Keratinocyte (primary cell): ENCODE measurements at regions not wholly inside any gene's neighbourhood (a gene's known extent, or its start where the extent isn't known, plus 50 kb on each side); places are given as distances from the start of the nearest gene placed in this dataset.

ENCODE experiments used
- DNase-seq: peaks from one replicate; pipeline ENCODE4 v3.0.0-alpha.2; 2011; ENCODE audit warnings: low read depth, missing footprints, low spot score
- FAIRE-seq: peaks from 2 replicates; lab custom pipeline; 2011; peaks lifted over from hg19 to GRCh38; lab: Jason Lieb, UNC
- H2AFZ ChIP-seq: 2 replicates; pipeline ENCODE4 v1.6.0; 2012; ENCODE audit warnings: low read length, control low read depth, inconsistent platforms; ENCODE audit not compliant: control insufficient read depth
- H3K27ac ChIP-seq: 2 replicates; pipeline ENCODE4 v1.5.1; 2011; ENCODE audit warnings: low read length; ENCODE audit not compliant: control insufficient read depth, insufficient read depth
- H3K27me3 ChIP-seq: 3 replicates; pipeline ENCODE4 v1.6.0; 2011; ENCODE audit warnings: low read length; ENCODE audit not compliant: control insufficient read depth, insufficient read depth; ENCODE audit errors: extremely low read depth
- H3K36me3 ChIP-seq, 2 experiments: 2 replicates in 1 of 2; 3 replicates in 1 of 2; pipeline ENCODE4 v1.5.1; 2011; ENCODE audit warnings: low read length in 2 of 2, mild to moderate bottlenecking in 1 of 2; ENCODE audit not compliant: control insufficient read depth in 2 of 2, insufficient read depth in 2 of 2; ENCODE audit errors: extremely low read depth in 1 of 2
- H3K4me1 ChIP-seq: 3 replicates; pipeline ENCODE4 v1.5.1; 2011; ENCODE audit warnings: low read length; ENCODE audit not compliant: control insufficient read depth, insufficient read depth; ENCODE audit errors: extremely low read depth
- H3K4me2 ChIP-seq: 3 replicates; pipeline ENCODE4 v1.6.0; 2011; ENCODE audit warnings: low read depth, low read length; ENCODE audit not compliant: control insufficient read depth, insufficient read depth; ENCODE audit errors: extremely low read depth
- H3K4me3 ChIP-seq, 3 experiments: fragments of 200-600 bp in 1 of 3; sonication (generic) in 1 of 3; 2 replicates in 2 of 3; 3 replicates in 1 of 3; pipeline ENCODE4 v1.5.1; 2011 to 2016; ENCODE audit warnings: low read length in 3 of 3, mild to moderate bottlenecking in 3 of 3, control low read depth in 2 of 3, inconsistent platforms in 1 of 3, low read depth in 1 of 3, mixed read lengths in 1 of 3, mixed run types in 1 of 3, moderate library complexity in 1 of 3; ENCODE audit not compliant: control insufficient read depth in 2 of 3, insufficient read depth in 2 of 3; ENCODE audit errors: extremely low read depth in 1 of 3
- H3K79me2 ChIP-seq: 2 replicates; pipeline ENCODE4 v1.6.0; 2012; ENCODE audit warnings: low read length; ENCODE audit not compliant: control insufficient read depth, insufficient read depth
- H3K9ac ChIP-seq: 3 replicates; pipeline ENCODE4 v1.6.0; 2011; ENCODE audit warnings: low read length; ENCODE audit not compliant: control insufficient read depth, insufficient read depth; ENCODE audit errors: extremely low read depth
- H3K9me1 ChIP-seq: 3 replicates; pipeline ENCODE4 v1.6.0; 2011; ENCODE audit warnings: low read length; ENCODE audit not compliant: control insufficient read depth, insufficient read depth; ENCODE audit errors: extremely low read depth
- H3K9me3 ChIP-seq: 2 replicates; pipeline ENCODE4 v1.5.1; 2012; ENCODE audit warnings: low read depth, low read length; ENCODE audit not compliant: control insufficient read depth
- H4K20me1 ChIP-seq: 3 replicates; pipeline ENCODE4 v1.6.0; 2011; ENCODE audit warnings: low read length; ENCODE audit not compliant: control insufficient read depth, insufficient read depth; ENCODE audit errors: extremely low read depth
- CTCF ChIP-seq, 3 experiments: IDR thresholded peaks in 1 of 3; conservative IDR thresholded peaks in 1 of 3; optimal IDR thresholded peaks in 1 of 3; 2 replicates in 2 of 3; 3 replicates in 1 of 3; pipeline versions ENCODE3 to v1.5.1; 2011; ENCODE audit warnings: low read length in 3 of 3, mild to moderate bottlenecking in 3 of 3, moderate library complexity in 2 of 3, control low read depth in 1 of 3, inconsistent platforms in 1 of 3; ENCODE audit not compliant: insufficient read depth in 2 of 3; ENCODE audit errors: extremely low read depth in 1 of 3
- EZH2 ChIP-seq: IDR thresholded peaks from one replicate; pipeline ENCODE4 v1.6.1; 2012; ENCODE audit warnings: inconsistent platforms, mild to moderate bottlenecking, low read length, moderate library complexity
- dilution Hi-C: fragments of 300-500 bp; cut with MboI; formaldehyde crosslinking; loops from one replicate; pipeline ENCODE4 v1.7.0; 2020; ENCODE audit warnings: low sequenced_read_pairs; ENCODE audit not compliant: extremely low pct_ligation_motif_present

GRCh38 chr2:7502336-7502735 is 585.1 kb downstream of the RNF144A start:
- Histone ChIP-seq H3K36me3 (no peaks in the 10 kb centered on the region), H3K4me1 (no peaks in the 10 kb centered on the region), H3K27ac (no peak overlapping the region), H3K9me1 (no peaks in the 10 kb centered on the region), H2AFZ (no peak overlapping the region), H3K9ac (no peak overlapping the region), H3K9me3 (no peaks in the 10 kb centered on the region), H3K27me3 (no peaks in the 10 kb centered on the region), H3K4me3 (no peak overlapping the region), H3K79me2 (no peaks in the 10 kb centered on the region), H3K4me2 (no peak overlapping the region), H4K20me1 (no peaks in the 10 kb centered on the region)
- FAIRE-seq (no peak), DNase-seq (no peak)
- TF ChIP-seq CTCF (optimal IDR thresholded peaks at IDR 0.05 in 1 of 3, IDR thresholded peaks at IDR 0.05 in 1 of 3, conservative IDR thresholded peaks at IDR 0.05 in 1 of 3; ENCODE audit: extremely low read depth in 1 of 3, insufficient read depth in 2 of 3, low read length in 3 of 3) = no peak
- TF ChIP-seq EZH2 = no peak
- dilution Hi-C loops = no loop called here

DNA sequence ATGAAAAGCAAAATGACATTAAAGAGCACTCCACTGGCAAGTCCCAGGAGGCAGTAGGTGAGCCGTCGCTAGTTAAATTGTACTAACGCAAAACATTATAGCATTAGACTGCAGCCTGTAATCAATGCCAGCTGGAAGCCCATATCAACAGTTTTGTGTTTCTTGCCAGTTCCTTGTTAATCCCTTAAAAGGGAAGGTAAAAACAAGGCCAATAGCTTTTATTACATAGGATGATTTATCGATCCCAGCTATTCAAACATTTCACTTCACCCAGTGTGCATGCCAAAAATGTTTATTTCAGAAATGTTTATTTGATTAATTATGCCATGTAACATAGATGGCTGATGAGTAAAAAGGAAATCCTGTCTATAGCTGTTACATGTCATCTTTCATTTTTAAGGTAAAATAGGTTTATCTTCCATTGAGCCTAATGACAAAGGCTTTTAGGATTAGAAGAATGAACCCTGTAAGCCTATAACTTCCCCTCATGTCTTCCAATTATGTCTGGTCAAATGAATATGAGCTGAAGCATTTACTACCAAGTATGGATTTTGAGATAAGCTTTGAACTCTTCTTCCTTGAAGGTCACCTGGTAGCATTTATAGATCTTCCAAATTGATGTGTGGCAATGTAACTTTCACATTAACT is 591.2 kb downstream of the RNF144A start:
- Histone ChIP-seq H3K9ac (no peak overlapping the region), H3K79me2 (no peaks in the 10 kb centered on the region), H3K4me2 (no peak overlapping the region), H2AFZ (no peak overlapping the region), H4K20me1 (no peaks in the 10 kb centered on the region), H3K27me3 (no peaks in the 10 kb centered on the region), H3K9me3 (no peaks in the 10 kb centered on the region), H3K27ac (no peak overlapping the region), H3K4me3 (no peak overlapping the region), H3K9me1 (no peaks in the 10 kb centered on the region), H3K4me1 (no peaks in the 10 kb centered on the region), H3K36me3 (no peaks in the 10 kb centered on the region)
- DNase-seq (no peak), FAIRE-seq (no peak)
- dilution Hi-C loops = no loop called here
- TF ChIP-seq EZH2 (no peak), CTCF (optimal IDR thresholded peaks at IDR 0.05 in 1 of 3, IDR thresholded peaks at IDR 0.05 in 1 of 3, conservative IDR thresholded peaks at IDR 0.05 in 1 of 3; ENCODE audit: extremely low read depth in 1 of 3, insufficient read depth in 2 of 3, low read length in 3 of 3) (no peak)
